ENCODE measurements at regions not wholly inside any gene's neighbourhood (a gene's known extent, or its start where the extent isn't known, plus 50 kb on each side); places are given as distances from the start of the nearest gene placed in this dataset.

DNA sequence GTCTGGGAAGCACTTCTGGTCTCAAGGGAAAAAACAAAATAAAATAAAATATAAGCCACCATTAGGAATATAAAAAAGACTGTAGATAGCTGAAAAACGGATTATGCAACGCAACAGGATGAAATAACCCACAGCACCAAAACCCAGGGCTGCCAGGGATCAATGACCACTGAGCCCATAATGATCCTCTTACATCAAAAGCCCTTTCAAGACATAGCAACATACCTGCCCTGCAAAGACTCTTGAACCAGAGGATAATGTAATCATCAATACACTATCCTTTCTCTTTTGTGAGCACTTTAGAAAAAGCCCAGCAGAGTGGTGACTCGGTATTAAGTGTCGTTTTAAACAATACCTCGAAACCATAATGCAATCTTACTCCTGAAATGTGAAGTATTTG, 235.0 kb upstream of the SOX21 start:
- TF ChIP-seq EZH2 (IDR thresholded peaks at IDR 0.05; ENCODE audit: low read length, missing control alignments), result no peak
- TF ChIP-seq, protein P1, sequence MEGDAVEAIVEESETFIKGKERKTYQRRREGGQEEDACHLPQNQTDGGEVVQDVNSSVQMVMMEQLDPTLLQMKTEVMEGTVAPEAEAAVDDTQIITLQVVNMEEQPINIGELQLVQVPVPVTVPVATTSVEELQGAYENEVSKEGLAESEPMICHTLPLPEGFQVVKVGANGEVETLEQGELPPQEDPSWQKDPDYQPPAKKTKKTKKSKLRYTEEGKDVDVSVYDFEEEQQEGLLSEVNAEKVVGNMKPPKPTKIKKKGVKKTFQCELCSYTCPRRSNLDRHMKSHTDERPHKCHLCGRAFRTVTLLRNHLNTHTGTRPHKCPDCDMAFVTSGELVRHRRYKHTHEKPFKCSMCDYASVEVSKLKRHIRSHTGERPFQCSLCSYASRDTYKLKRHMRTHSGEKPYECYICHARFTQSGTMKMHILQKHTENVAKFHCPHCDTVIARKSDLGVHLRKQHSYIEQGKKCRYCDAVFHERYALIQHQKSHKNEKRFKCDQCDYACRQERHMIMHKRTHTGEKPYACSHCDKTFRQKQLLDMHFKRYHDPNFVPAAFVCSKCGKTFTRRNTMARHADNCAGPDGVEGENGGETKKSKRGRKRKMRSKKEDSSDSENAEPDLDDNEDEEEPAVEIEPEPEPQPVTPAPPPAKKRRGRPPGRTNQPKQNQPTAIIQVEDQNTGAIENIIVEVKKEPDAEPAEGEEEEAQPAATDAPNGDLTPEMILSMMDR (conservative IDR thresholded peaks at IDR 0.05 in 1 of 2, IDR thresholded peaks at IDR 0.05 in 1 of 2; ENCODE audit: low read depth in 1 of 2, low read length in 2 of 2), result no peak
- Histone ChIP-seq H3K4me3 (replicated peaks in 1 of 4; ENCODE audit: control extremely low read depth in 1 of 4, insufficient read depth in 1 of 4, low read depth in 3 of 4, low read length in 4 of 4) (no peak overlapping the region), H3K27ac (ENCODE audit: insufficient read depth, low read length) (no peak overlapping the region), H3K36me3 (ENCODE audit: control insufficient read depth, insufficient read depth, low read length) (no peaks in the 10 kb centered on the region), H3K27me3 (ENCODE audit: control insufficient read depth, insufficient read depth, low read length) (no peaks in the 10 kb centered on the region), H3K4me2 (ENCODE audit: extremely low read depth, insufficient read depth, low read length) (no peak overlapping the region), H3K4me1 (ENCODE audit: control insufficient read depth, extremely low read depth, insufficient read depth, low read length) (no peaks in the 10 kb centered on the region), H3K9ac (ENCODE audit: insufficient read depth, low read length) (no peak overlapping the region), H4K20me1 (ENCODE audit: control insufficient read depth, extremely low read depth, insufficient read depth, low read length) (no peaks in the 10 kb centered on the region), H2AFZ (ENCODE audit: low read length) (no peak overlapping the region), H3K79me2 (ENCODE audit: control insufficient read depth, insufficient read depth, low read length) (no peaks in the 10 kb centered on the region), H3K9me3 (ENCODE audit: control insufficient read depth, insufficient read depth, low read depth, low read length) (no peaks in the 10 kb centered on the region)
- DNase-seq (ENCODE audit: low read depth in 2 of 2), result no peak

DNA sequence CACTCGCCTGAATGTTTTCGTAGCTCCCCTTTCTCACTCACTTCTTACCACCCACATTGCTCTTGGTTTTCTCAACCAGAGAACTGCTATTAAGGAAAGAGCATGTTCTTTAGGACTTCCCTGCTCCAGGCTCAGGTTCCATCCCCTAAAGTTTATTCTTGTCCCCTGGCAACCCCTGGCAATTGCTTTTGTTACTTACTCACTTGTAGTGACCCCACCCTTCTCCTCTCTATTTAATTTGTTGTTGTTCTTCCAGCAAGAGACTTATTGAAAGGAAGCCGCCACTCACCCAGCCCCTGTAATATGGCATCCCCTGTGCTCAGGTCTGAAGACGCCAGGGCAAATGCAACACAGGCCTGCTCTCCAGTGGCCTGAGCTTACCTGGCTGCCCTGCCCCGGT, 233.7 kb upstream of the SOX21 start:
- H3K27ac ChIP-seq (ENCODE audit: insufficient read depth, low read length), result no peak overlapping the region
- TF ChIP-seq, protein P1 (conservative IDR thresholded peaks at IDR 0.05 in 1 of 2, IDR thresholded peaks at IDR 0.05 in 1 of 2; ENCODE audit: low read depth in 1 of 2, low read length in 2 of 2), result no peak
- no peaks in the 10 kb centered on the region for H3K4me1 ChIP-seq (ENCODE audit: control insufficient read depth, extremely low read depth, insufficient read depth, low read length)
- H3K36me3 ChIP-seq (ENCODE audit: control insufficient read depth, insufficient read depth, low read length), result no peaks in the 10 kb centered on the region
- no peak overlapping the region for H3K9ac ChIP-seq (ENCODE audit: insufficient read depth, low read length)
- H3K4me3 ChIP-seq (replicated peaks in 1 of 4; ENCODE audit: control extremely low read depth in 1 of 4, insufficient read depth in 1 of 4, low read depth in 3 of 4, low read length in 4 of 4), result no peak overlapping the region
- no peaks in the 10 kb centered on the region for H3K79me2 ChIP-seq (ENCODE audit: control insufficient read depth, insufficient read depth, low read length)
- H3K4me2 ChIP-seq (ENCODE audit: extremely low read depth, insufficient read depth, low read length), result no peak overlapping the region
- no peaks in the 10 kb centered on the region for H3K27me3 ChIP-seq (ENCODE audit: control insufficient read depth, insufficient read depth, low read length)
- no peak overlapping the region for H2AFZ ChIP-seq (ENCODE audit: low read length)
- H3K9me3 ChIP-seq (ENCODE audit: control insufficient read depth, insufficient read depth, low read depth, low read length), result no peaks in the 10 kb centered on the region
- no peak for DNase-seq (ENCODE audit: low read depth in 2 of 2)
- no peaks in the 10 kb centered on the region for H4K20me1 ChIP-seq (ENCODE audit: control insufficient read depth, extremely low read depth, insufficient read depth, low read length)

DNA sequence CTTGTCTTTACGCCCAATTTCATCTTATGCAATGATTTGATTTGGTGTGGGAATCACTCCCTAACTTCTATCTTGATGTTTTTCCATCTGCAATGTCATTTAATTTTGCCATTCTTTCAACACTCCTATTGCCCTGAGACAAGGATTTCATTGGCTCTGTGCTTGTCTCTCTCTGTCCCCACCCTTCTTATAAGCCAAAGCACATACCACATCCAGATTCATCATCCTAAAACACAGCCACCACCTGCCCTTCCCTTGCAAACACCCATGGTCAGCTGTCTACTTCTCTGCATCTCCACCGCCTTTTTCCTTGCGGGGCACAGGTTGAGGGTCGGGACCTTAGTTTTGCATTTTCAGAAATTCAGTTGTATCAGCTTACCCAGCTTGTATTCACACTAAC, 225.8 kb upstream of the SOX21 start:
- TF ChIP-seq EZH2 (IDR thresholded peaks at IDR 0.05; ENCODE audit: low read length, missing control alignments), result no peak
- no peaks in the 10 kb centered on the region for H3K9me3 ChIP-seq (ENCODE audit: control insufficient read depth, insufficient read depth, low read depth, low read length)
- H3K27me3 ChIP-seq (ENCODE audit: control insufficient read depth, insufficient read depth, low read length), result no peaks in the 10 kb centered on the region
- no peak for DNase-seq (ENCODE audit: low read depth in 2 of 2)
- no peak overlapping the region for H3K27ac ChIP-seq (ENCODE audit: insufficient read depth, low read length)
- no peak overlapping the region for H2AFZ ChIP-seq (ENCODE audit: low read length)
- H3K4me1 ChIP-seq (ENCODE audit: control insufficient read depth, extremely low read depth, insufficient read depth, low read length), result no peaks in the 10 kb centered on the region
- H3K4me2 ChIP-seq (ENCODE audit: extremely low read depth, insufficient read depth, low read length), result no peak overlapping the region
- no peaks in the 10 kb centered on the region for H3K79me2 ChIP-seq (ENCODE audit: control insufficient read depth, insufficient read depth, low read length)
- H3K4me3 ChIP-seq (replicated peaks in 1 of 4; ENCODE audit: control extremely low read depth in 1 of 4, insufficient read depth in 1 of 4, low read depth in 3 of 4, low read length in 4 of 4), result no peak overlapping the region
- no peaks in the 10 kb centered on the region for H3K36me3 ChIP-seq (ENCODE audit: control insufficient read depth, insufficient read depth, low read length)
- H3K9ac ChIP-seq (ENCODE audit: insufficient read depth, low read length), result no peak overlapping the region
- H4K20me1 ChIP-seq (ENCODE audit: control insufficient read depth, extremely low read depth, insufficient read depth, low read length), result no peaks in the 10 kb centered on the region

DNA sequence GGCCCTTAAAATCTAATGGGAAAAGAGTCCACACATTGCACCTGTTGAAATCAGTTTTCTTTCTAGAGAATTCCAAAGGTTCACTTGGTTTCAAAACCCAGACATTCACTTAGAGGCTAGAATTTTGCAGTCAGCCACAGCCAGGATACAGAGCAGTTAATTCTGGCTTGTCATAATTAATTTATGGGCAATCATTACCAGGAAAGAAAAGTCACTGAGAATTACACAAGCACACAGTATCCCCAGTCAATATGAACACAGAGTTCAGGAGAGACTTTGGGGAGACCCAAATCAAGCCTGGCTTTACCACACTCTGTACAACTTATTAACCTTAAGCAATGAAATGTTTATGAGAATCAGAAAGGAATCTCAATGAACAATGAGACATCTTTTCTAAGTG, 224.3 kb upstream of the SOX21 start:
- Histone ChIP-seq H3K9ac (ENCODE audit: insufficient read depth, low read length) (no peak overlapping the region), H3K4me2 (ENCODE audit: extremely low read depth, insufficient read depth, low read length) (no peak overlapping the region), H3K27me3 (ENCODE audit: control insufficient read depth, insufficient read depth, low read length) (no peaks in the 10 kb centered on the region), H3K4me3 (replicated peaks in 1 of 4; ENCODE audit: control extremely low read depth in 1 of 4, insufficient read depth in 1 of 4, low read depth in 3 of 4, low read length in 4 of 4) (no peak overlapping the region), H3K9me3 (ENCODE audit: control insufficient read depth, insufficient read depth, low read depth, low read length) (no peaks in the 10 kb centered on the region), H3K27ac (ENCODE audit: insufficient read depth, low read length) (no peak overlapping the region), H3K36me3 (ENCODE audit: control insufficient read depth, insufficient read depth, low read length) (no peaks in the 10 kb centered on the region), H3K4me1 (ENCODE audit: control insufficient read depth, extremely low read depth, insufficient read depth, low read length) (no peaks in the 10 kb centered on the region), H2AFZ (ENCODE audit: low read length) (no peak overlapping the region), H4K20me1 (ENCODE audit: control insufficient read depth, extremely low read depth, insufficient read depth, low read length) (no peaks in the 10 kb centered on the region), H3K79me2 (ENCODE audit: control insufficient read depth, insufficient read depth, low read length) (no peaks in the 10 kb centered on the region)
- no peak for DNase-seq (ENCODE audit: low read depth in 2 of 2)
- TF ChIP-seq, protein P1 (conservative IDR thresholded peaks at IDR 0.05 in 1 of 2, IDR thresholded peaks at IDR 0.05 in 1 of 2; ENCODE audit: low read depth in 1 of 2, low read length in 2 of 2), result no peak
- TF ChIP-seq EZH2 (IDR thresholded peaks at IDR 0.05; ENCODE audit: low read length, missing control alignments), result no peak
